ENCODE measurements at regions not wholly inside any gene's neighbourhood (a gene's known extent, or its start where the extent isn't known, plus 50 kb on each side); places are given as distances from the start of the nearest gene placed in this dataset.

DNA sequence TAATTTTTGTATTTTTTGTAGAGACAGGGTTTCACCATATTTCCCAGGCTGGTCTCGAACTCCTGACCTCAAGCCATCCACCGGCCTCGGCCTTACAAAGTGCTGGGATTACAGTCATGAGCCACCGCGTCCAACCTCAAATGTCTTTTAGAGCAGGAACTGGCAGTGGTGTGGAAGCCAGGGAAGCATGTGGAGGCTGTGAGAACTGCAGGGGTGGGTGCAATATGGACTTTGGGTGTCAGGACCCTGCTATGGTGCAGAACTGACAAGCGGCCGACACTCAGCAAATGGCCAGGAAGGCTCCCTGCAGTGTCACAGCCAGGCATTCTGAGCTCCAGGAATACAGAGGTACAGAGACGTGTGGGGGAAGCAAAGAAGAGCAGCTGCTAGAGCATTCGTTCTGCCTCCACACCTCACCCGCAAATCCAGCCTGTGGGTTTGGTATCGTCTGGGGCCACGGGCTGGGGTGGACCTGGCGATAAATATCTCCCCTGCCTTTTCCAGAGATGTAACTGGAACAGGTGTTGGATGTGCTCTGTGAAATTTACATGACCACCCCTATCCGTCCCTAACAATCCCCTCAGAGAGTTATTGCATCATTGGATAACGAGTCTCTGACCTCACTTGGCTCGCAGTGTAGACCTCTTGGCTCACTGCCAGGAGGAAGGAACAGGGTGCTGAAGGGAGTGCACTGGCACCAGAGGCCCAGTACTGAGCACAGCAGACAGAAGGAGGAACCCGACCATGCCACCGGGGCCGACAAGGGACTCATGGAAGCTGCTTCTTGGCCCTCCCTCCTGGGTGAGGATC, 624.7 kb upstream of the B3GAT1 start:
- ChIA-PET POLR2A (no interaction called here), CTCF (no interaction called here)
- no peak for DNase-seq (ENCODE audit: extremely low spot score)
- TF ChIP-seq ZNF384 (IDR thresholded peaks at IDR 0.05) = no peak
- TF ChIP-seq FOXM1 (IDR thresholded peaks at IDR 0.05; ENCODE audit: borderline replicate concordance) = no peak
- TF ChIP-seq TARDBP (IDR thresholded peaks at IDR 0.05) = no peak
- TF ChIP-seq ELF4 (IDR thresholded peaks at IDR 0.05) = no peak
- TF ChIP-seq SP1 (IDR thresholded peaks at IDR 0.05) = no peak
- no peak for TF ChIP-seq LEF1 (IDR thresholded peaks at IDR 0.05; ENCODE audit: borderline replicate concordance)
- TF ChIP-seq, protein P1, sequence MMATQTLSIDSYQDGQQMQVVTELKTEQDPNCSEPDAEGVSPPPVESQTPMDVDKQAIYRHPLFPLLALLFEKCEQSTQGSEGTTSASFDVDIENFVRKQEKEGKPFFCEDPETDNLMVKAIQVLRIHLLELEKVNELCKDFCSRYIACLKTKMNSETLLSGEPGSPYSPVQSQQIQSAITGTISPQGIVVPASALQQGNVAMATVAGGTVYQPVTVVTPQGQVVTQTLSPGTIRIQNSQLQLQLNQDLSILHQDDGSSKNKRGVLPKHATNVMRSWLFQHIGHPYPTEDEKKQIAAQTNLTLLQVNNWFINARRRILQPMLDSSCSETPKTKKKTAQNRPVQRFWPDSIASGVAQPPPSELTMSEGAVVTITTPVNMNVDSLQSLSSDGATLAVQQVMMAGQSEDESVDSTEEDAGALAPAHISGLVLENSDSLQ (IDR thresholded peaks at IDR 0.05) = no peak
- TF ChIP-seq CTBP1 (IDR thresholded peaks at IDR 0.05; ENCODE audit: borderline replicate concordance) = no peak
- no peak for TF ChIP-seq L3MBTL2 (conservative IDR thresholded peaks at IDR 0.05)
- no peak for TF ChIP-seq FOXK2 (IDR thresholded peaks at IDR 0.05)
- TF ChIP-seq HDGF (IDR thresholded peaks at IDR 0.05; ENCODE audit: borderline replicate concordance) = no peak
- TF ChIP-seq ARNT (IDR thresholded peaks at IDR 0.05) = no peak
- TF ChIP-seq NFRKB (IDR thresholded peaks at IDR 0.05) = no peak
- no peak for TF ChIP-seq SUZ12 (IDR thresholded peaks at IDR 0.05)
- TF ChIP-seq BHLHE40 (IDR thresholded peaks at IDR 0.05; ENCODE audit: borderline replicate concordance) = no peak
- TF ChIP-seq FOXA1 (IDR thresholded peaks at IDR 0.05) = no peak

DNA sequence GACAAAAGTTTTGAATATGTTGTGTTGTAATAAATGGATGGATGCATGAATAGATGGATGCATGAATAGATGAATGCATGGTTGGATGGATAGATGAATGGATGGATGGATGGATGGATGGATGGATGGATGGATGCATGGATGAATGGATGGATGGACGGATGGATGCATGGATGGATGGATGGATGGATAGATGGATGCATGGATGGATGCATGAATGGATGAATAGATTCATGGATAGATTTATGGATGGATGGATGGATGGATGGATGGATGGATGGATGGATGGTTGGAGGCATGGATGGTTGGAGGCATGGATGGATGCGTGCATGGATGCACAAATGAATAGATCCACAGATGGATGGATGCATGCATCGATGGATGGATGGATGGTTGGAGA, 623.2 kb upstream of the B3GAT1 start:
- no peak for DNase-seq (ENCODE audit: extremely low spot score)
- ChIA-PET CTCF (no interaction called here), POLR2A (no interaction called here)
- no peak for TF ChIP-seq ARNT (IDR thresholded peaks at IDR 0.05)

DNA sequence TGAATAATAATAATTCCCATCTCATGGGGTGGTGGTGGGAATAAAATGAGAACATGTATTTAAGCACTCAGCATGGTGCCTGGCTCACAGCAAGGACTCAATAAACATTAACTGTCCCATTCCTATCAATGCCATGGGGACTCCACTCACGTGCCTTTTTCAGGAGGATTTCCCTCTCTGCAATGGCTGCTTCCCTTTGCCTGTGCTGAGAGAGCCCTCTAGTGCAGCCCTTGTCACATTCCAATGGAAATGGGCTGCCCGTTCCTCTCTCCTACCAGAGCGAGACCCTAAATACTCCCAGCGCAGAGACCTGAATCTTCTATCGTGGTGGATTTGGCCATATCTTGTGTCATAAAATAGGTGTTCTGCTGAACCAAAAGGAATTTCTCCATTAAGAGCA, 621.5 kb upstream of the B3GAT1 start:
- TF ChIP-seq ZNF384 (IDR thresholded peaks at IDR 0.05) (no peak), SUZ12 (IDR thresholded peaks at IDR 0.05) (no peak), ELF4 (IDR thresholded peaks at IDR 0.05) (no peak), ARNT (IDR thresholded peaks at IDR 0.05) (no peak), HDGF (IDR thresholded peaks at IDR 0.05; ENCODE audit: borderline replicate concordance) (no peak), BHLHE40 (IDR thresholded peaks at IDR 0.05; ENCODE audit: borderline replicate concordance) (no peak), FOXM1 (IDR thresholded peaks at IDR 0.05; ENCODE audit: borderline replicate concordance) (no peak), CTBP1 (IDR thresholded peaks at IDR 0.05; ENCODE audit: borderline replicate concordance) (no peak), NFRKB (IDR thresholded peaks at IDR 0.05) (no peak), TARDBP (IDR thresholded peaks at IDR 0.05) (no peak), SP1 (IDR thresholded peaks at IDR 0.05) (no peak), FOXA1 (IDR thresholded peaks at IDR 0.05) (no peak)
- DNase-seq (ENCODE audit: extremely low spot score) = peak; percentile 26
- ChIA-PET POLR2A (no interaction called here), CTCF (no interaction called here)

DNA sequence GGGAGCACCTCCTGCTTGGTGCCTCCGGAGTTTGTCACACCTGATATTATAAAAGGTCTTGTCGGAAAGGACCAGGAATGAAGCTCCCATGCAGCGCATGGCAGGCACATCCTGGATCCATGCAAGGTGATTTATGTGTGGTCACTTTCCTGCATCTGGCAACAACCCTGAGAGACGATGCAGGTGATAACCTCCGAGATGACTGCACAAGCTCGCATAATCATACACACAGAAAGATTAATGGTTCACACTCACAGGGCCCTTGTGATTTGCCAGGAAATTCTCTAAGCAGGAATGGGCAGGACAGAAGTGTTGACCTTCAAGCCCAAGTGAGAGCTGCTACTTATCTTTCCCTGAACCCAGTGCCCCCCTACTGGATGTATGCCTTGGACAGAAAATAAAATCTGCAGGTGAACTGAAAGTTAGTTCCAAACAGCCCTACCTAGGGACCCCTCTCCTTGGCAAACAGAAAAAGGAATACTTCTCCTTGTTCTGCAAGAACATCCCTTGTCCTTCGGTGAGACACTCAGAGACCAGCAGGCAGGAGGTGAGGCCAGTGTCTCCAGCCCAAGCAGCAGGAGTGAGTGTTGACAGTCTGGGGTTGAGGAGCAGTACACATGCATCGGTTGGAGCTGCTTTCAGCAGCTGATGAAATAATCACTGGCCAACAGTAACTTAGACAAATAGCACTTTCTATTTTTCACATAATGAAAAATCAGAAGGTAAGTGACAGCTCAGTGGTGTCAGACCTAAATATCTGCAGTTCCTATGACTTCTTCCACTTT, 619.4 kb upstream of the B3GAT1 start:
- ChIA-PET POLR2A (no interaction called here), CTCF (no interaction called here)
- DNase-seq (ENCODE audit: extremely low spot score) = no peak
- no peak for TF ChIP-seq BHLHE40 (IDR thresholded peaks at IDR 0.05; ENCODE audit: borderline replicate concordance)
- TF ChIP-seq HDGF (IDR thresholded peaks at IDR 0.05; ENCODE audit: borderline replicate concordance) = no peak
- TF ChIP-seq ELF4 (IDR thresholded peaks at IDR 0.05) = no peak
- no peak for TF ChIP-seq ZNF384 (IDR thresholded peaks at IDR 0.05)
- TF ChIP-seq FOXA1 (IDR thresholded peaks at IDR 0.05) = no peak
- no peak for TF ChIP-seq CTBP1 (IDR thresholded peaks at IDR 0.05; ENCODE audit: borderline replicate concordance)
- no peak for TF ChIP-seq NFRKB (IDR thresholded peaks at IDR 0.05)
- TF ChIP-seq, protein P1 (IDR thresholded peaks at IDR 0.05) = no peak
- no peak for TF ChIP-seq FOXM1 (IDR thresholded peaks at IDR 0.05; ENCODE audit: borderline replicate concordance)
- no peak for TF ChIP-seq LEF1 (IDR thresholded peaks at IDR 0.05; ENCODE audit: borderline replicate concordance)
- TF ChIP-seq ARNT (IDR thresholded peaks at IDR 0.05) = no peak

DNA sequence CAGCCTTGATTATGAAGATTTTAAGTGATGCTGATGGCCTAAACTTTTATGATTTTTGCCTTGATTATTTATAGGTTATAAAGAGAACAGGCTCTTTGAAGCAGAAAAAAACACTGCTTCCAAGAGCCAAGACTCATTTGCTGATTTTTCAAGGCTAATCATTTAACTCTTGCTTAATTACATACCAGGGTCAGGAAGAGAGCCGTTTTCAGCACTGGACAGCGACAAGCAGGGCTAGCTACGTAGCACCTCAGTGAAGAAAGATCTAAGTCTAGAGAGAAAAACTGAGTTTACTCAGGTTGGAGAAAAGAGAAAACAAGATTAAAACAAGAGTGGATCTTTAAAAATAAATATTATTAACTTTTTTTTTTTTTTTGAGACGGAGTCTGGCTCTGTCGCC, 615.4 kb upstream of the B3GAT1 start:
- peak; percentile 27 for DNase-seq (ENCODE audit: extremely low spot score)
- no peak for TF ChIP-seq ZNF384 (IDR thresholded peaks at IDR 0.05)
- no peak for TF ChIP-seq HDGF (IDR thresholded peaks at IDR 0.05; ENCODE audit: borderline replicate concordance)
- no peak for TF ChIP-seq LEF1 (IDR thresholded peaks at IDR 0.05; ENCODE audit: borderline replicate concordance)
- no peak for TF ChIP-seq BHLHE40 (IDR thresholded peaks at IDR 0.05; ENCODE audit: borderline replicate concordance)
- TF ChIP-seq L3MBTL2 (conservative IDR thresholded peaks at IDR 0.05) = no peak
- POLR2A ChIA-PET = no interaction called here
- CTCF ChIA-PET = no interaction called here

DNA sequence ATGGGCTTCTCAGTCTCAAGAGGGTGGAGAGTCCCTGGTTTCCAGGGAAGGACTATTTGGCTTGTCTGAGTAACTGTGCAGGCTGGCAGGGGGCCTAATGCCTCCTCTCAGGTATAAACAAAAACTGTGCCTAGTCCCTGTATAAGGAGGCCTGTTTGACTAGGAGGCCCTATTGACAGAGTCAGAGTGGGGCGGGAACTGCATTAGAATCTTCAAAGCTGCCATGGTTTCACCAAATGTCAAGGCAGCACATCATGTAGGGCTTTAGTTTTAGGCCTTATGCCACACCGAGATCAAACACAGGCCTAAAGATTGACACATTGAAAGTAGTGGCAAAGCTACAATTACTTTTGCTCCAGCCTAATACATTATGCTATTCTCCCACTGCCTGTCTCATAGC, 611.5 kb upstream of the B3GAT1 start:
- TF ChIP-seq SP1 (IDR thresholded peaks at IDR 0.05) = no peak
- no peak for TF ChIP-seq L3MBTL2 (conservative IDR thresholded peaks at IDR 0.05)
- TF ChIP-seq CTBP1 (IDR thresholded peaks at IDR 0.05; ENCODE audit: borderline replicate concordance) = no peak
- no peak for TF ChIP-seq ZNF384 (IDR thresholded peaks at IDR 0.05)
- no peak for TF ChIP-seq FOXA1 (IDR thresholded peaks at IDR 0.05)
- no peak for TF ChIP-seq HDGF (IDR thresholded peaks at IDR 0.05; ENCODE audit: borderline replicate concordance)
- no peak for TF ChIP-seq NFRKB (IDR thresholded peaks at IDR 0.05)
- no peak for TF ChIP-seq LEF1 (IDR thresholded peaks at IDR 0.05; ENCODE audit: borderline replicate concordance)
- TF ChIP-seq FOXM1 (IDR thresholded peaks at IDR 0.05; ENCODE audit: borderline replicate concordance) = no peak
- TF ChIP-seq BHLHE40 (IDR thresholded peaks at IDR 0.05; ENCODE audit: borderline replicate concordance) = no peak
- TF ChIP-seq, protein P1 (IDR thresholded peaks at IDR 0.05) = no peak
- TF ChIP-seq ELF4 (IDR thresholded peaks at IDR 0.05) = no peak
- TF ChIP-seq TARDBP (IDR thresholded peaks at IDR 0.05) = no peak
- no peak for TF ChIP-seq ARNT (IDR thresholded peaks at IDR 0.05)
- no peak for TF ChIP-seq FOXK2 (IDR thresholded peaks at IDR 0.05)
- CTCF ChIA-PET = no interaction called here
- DNase-seq (ENCODE audit: extremely low spot score) = no peak
- POLR2A ChIA-PET = no interaction called here
